ELR (cell line): ENCODE measurements at regions not wholly inside any gene's neighbourhood (a gene's known extent, or its start where the extent isn't known, plus 50 kb on each side); places are given as distances from the start of the nearest gene placed in this dataset.
"Not testable (repeated sequence)": the region's sequence is repeated elsewhere in the genome, so short reads cannot be mapped to it uniquely, and the experiment has no call there.

ENCODE experiments used
- DNase-seq: peaks from one replicate; pipeline ENCODE4 v3.0.0-alpha.2; 2015; ENCODE audit warnings: low read depth

GRCh38 chr21:6428498-6429092 is 4092.8 kb upstream of the TPTE start:
- not testable (repeated sequence) for DNase-seq

- DNase-seq = not testable (repeated sequence)
These were observed 4091.5 kb upstream of the TPTE start for GRCh38 chr21:6429924-6430323.

- DNase-seq = not testable (repeated sequence)
These were observed 4088.2 kb upstream of the TPTE start for GRCh38 chr21:6433149-6433548.

- DNase-seq = not testable (repeated sequence)
These were observed 4085.2 kb upstream of the TPTE start for GRCh38 chr21:6436205-6436604.

- DNase-seq = not testable (repeated sequence)
These were observed 4084.2 kb upstream of the TPTE start for GRCh38 chr21:6436971-6437833.

GRCh38 chr21:6437834-6438187 is 4083.6 kb upstream of the TPTE start:
- not testable (repeated sequence) for DNase-seq

- DNase-seq = not testable (repeated sequence)
These were observed 4082.3 kb upstream of the TPTE start for GRCh38 chr21:6439058-6439457.

- not testable (repeated sequence) for DNase-seq
These were observed 4066.6 kb upstream of the TPTE start for GRCh38 chr21:6454648-6455340.

GRCh38 chr21:6456011-6456661 is 4065.2 kb upstream of the TPTE start:
- not testable (repeated sequence) for DNase-seq

GRCh38 chr21:6459761-6460160 is 4061.6 kb upstream of the TPTE start:
- not testable (repeated sequence) for DNase-seq

- DNase-seq = not testable (repeated sequence)
These were observed 4060.0 kb upstream of the TPTE start for GRCh38 chr21:6461358-6461757.

GRCh38 chr21:6464419-6464818 is 4057.0 kb upstream of the TPTE start:
- DNase-seq = not testable (repeated sequence)

GRCh38 chr21:6466081-6466698 is 4055.2 kb upstream of the TPTE start:
- not testable (repeated sequence) for DNase-seq

- DNase-seq = not testable (repeated sequence)
These were observed 4054.7 kb upstream of the TPTE start for GRCh38 chr21:6466707-6467106.

- DNase-seq = not testable (repeated sequence)
These were observed 4054.1 kb upstream of the TPTE start for GRCh38 chr21:6467189-6467774.

GRCh38 chr21:6467907-6468306 is 4053.5 kb upstream of the TPTE start:
- not testable (repeated sequence) for DNase-seq

- not testable (repeated sequence) for DNase-seq
These were observed 4053.0 kb upstream of the TPTE start for GRCh38 chr21:6468331-6468860.

- not testable (repeated sequence) for DNase-seq
These were observed 4047.0 kb upstream of the TPTE start for GRCh38 chr21:6474250-6474968.

- DNase-seq = not testable (repeated sequence)
These were observed 4040.3 kb upstream of the TPTE start for GRCh38 chr21:6481116-6481515.

GRCh38 chr21:6482616-6483015 is 4038.8 kb upstream of the TPTE start:
- DNase-seq = not testable (repeated sequence)
